ENCODE measurements at regions not wholly inside any gene's neighbourhood (a gene's known extent, or its start where the extent isn't known, plus 50 kb on each side); places are given as distances from the start of the nearest gene placed in this dataset.

DNA sequence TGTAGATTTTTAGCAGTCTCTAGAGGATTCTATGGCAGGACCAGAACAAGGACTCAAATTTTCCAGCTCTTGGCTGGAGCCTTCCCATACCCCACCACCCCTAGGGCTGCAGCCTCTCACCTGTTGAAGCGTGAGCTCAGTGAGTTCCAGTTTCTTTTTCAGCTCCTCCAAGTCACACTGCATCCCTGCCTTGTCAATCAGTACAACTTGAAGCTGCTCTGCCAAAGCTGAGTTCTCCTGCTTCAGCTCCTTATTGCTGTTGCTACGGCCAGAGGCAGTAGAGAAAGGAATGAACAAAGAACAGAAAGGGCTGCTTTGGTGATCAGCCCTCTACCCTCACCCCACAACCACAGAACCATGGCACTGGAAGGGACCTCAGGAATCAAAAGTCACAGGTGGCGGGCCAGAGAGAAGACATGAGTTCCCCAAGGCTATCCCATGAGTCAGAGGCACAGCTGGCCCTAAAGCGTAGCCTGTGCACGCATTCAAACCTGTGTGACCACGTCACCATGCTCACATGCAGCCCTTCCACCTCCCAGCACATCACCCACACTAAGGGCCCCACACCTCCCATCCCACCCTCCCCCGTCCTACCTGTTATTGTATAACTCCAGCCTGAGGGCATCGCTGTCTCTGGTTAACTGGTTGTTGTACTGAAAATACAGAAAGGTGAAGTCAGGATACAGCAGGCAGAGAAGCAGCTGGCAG, 83.3 kb upstream of the C2CD4B start:
- ChIA-PET POLR2A (no interaction called here), CTCF (interaction anchor here (0.6 to 1.4 kb wide), 3 partner anchors 11 to 337 kb away, joined by 3 to 5 read pairs (median 4); no protein-coding TSS in a partner anchor)
- no peak overlapping the region for H3K4me3 ChIP-seq (ENCODE audit: low read depth, low read length)
- no peak for DNase-seq (ENCODE audit: low read depth)
- H3K36me3 ChIP-seq (ENCODE audit: control insufficient read depth, insufficient read depth, low read length): no peaks in the 10 kb centered on the region
- H3K27me3 ChIP-seq (ENCODE audit: control insufficient read depth, insufficient read depth, low read length): peaks cover 4% of the 10 kb centered on the region; the same call in 1 of the 2 replicates
- TF ChIP-seq, protein P1, sequence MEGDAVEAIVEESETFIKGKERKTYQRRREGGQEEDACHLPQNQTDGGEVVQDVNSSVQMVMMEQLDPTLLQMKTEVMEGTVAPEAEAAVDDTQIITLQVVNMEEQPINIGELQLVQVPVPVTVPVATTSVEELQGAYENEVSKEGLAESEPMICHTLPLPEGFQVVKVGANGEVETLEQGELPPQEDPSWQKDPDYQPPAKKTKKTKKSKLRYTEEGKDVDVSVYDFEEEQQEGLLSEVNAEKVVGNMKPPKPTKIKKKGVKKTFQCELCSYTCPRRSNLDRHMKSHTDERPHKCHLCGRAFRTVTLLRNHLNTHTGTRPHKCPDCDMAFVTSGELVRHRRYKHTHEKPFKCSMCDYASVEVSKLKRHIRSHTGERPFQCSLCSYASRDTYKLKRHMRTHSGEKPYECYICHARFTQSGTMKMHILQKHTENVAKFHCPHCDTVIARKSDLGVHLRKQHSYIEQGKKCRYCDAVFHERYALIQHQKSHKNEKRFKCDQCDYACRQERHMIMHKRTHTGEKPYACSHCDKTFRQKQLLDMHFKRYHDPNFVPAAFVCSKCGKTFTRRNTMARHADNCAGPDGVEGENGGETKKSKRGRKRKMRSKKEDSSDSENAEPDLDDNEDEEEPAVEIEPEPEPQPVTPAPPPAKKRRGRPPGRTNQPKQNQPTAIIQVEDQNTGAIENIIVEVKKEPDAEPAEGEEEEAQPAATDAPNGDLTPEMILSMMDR (IDR thresholded peaks at IDR 0.05; ENCODE audit: insufficient read depth, low read depth, low read length): no peak

DNA sequence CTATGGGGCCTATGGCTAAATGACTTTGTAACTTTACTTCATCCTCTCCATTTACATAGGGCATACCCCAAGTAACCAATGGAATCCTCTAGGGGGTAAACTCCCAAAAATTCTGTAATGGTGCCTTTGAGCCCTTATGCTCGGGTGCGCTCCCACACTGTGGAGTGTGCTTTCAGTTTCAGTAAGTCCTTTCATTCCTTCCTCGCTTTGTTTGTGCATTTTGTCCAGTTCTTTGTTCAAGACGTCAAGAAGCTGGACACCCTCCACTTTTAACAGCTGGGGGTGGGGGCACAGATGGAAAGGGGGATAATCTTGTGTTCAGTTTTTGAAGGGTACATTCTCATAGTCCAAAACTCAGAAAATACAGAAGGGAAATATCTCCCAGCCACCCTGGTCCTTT, 84.4 kb upstream of the C2CD4B start:
- Histone ChIP-seq H3K27me3 (ENCODE audit: control insufficient read depth, insufficient read depth, low read length) (peaks cover 7% of the 10 kb centered on the region), H3K4me3 (ENCODE audit: low read depth, low read length) (no peak overlapping the region), H3K36me3 (ENCODE audit: control insufficient read depth, insufficient read depth, low read length) (no peaks in the 10 kb centered on the region)
- ChIA-PET POLR2A (no interaction called here), CTCF (interaction anchor here (0.9 to 1.4 kb wide), 2 partner anchors 12 kb away, joined by 3 to 4 read pairs; no protein-coding TSS in a partner anchor)
- TF ChIP-seq, protein P1 (IDR thresholded peaks at IDR 0.05; ENCODE audit: insufficient read depth, low read depth, low read length): no peak
- DNase-seq (ENCODE audit: low read depth): no peak

DNA sequence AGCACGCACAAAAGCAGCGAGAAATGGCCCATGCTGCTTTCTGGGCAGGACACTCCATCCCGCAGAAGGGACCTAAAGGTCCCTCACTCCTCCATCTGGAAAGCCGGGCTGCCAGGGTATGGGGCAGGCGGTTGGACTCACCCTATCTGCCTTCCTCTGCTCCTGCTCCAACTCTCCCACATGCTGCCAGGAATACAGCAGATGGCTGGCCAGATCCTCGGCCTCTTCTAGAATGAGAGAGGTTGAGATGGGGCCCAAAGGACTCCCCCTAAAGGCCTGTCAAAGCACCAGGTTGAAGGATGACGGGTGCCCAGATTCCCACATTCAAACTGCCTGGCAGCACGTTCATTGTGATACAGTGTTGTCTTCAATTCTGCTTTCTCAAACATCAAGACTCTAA, 85.1 kb upstream of the C2CD4B start:
- no peaks in the 10 kb centered on the region for H3K36me3 ChIP-seq (ENCODE audit: control insufficient read depth, insufficient read depth, low read length)
- no peak overlapping the region for H3K4me3 ChIP-seq (ENCODE audit: low read depth, low read length)
- POLR2A ChIA-PET: no interaction called here
- no peak for DNase-seq (ENCODE audit: low read depth)
- TF ChIP-seq, protein P1 (IDR thresholded peaks at IDR 0.05; ENCODE audit: insufficient read depth, low read depth, low read length): no peak
- CTCF ChIA-PET: interaction anchor here (1.4 kb wide), 1 partner anchor 12 kb away, joined by 3 read pairs; no protein-coding TSS in a partner anchor
- peaks cover 7% of the 10 kb centered on the region for H3K27me3 ChIP-seq (ENCODE audit: control insufficient read depth, insufficient read depth, low read length)

DNA sequence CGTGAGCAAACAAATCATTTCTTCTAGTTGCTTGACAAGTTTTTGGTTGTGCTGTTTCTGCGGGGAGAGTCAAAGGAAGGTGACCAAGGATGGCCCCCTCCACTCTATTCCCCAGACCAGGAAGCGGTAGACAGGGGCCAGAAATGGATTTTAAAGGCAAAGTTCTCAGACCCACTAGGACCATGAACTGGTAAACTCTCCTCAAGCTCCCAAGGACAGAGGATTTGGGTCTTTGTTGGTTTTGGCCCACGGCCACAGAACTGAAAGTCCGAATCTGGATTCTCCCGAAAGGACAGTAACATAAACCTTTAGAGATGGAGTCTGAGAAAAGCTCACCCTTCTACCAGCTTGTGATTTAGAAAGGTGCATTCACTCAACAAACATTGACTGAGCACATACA, 85.9 kb upstream of the C2CD4B start:
- no peak for DNase-seq (ENCODE audit: low read depth)
- peaks cover 7% of the 10 kb centered on the region for H3K27me3 ChIP-seq (ENCODE audit: control insufficient read depth, insufficient read depth, low read length)
- TF ChIP-seq, protein P1 (IDR thresholded peaks at IDR 0.05; ENCODE audit: insufficient read depth, low read depth, low read length): no peak
- no peaks in the 10 kb centered on the region for H3K36me3 ChIP-seq (ENCODE audit: control insufficient read depth, insufficient read depth, low read length)
- ChIA-PET POLR2A (no interaction called here), CTCF (no interaction called here)
- no peak overlapping the region for H3K4me3 ChIP-seq (ENCODE audit: low read depth, low read length)

DNA sequence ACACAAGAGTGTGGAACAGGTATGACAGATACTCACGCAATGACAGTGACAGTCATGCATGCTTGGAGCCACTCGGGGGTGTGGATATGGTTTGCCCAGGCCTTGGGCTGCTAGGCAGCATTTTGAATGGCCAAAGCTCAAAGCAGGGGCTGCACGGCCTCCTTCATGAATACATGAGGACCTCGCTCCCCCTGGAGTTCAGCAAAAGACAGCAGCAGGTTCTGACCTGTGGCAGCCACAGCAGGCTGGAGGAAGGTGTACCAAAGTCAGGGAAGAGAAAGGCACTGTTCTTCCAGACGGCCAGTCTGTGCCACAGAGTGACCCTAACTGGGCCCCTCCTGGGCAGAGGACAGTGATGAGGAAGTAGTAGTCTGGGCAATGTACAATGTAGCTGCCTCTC, 88.2 kb upstream of the C2CD4B start:
- peaks cover 7% of the 10 kb centered on the region for H3K27me3 ChIP-seq (ENCODE audit: control insufficient read depth, insufficient read depth, low read length)
- H3K4me3 ChIP-seq (ENCODE audit: low read depth, low read length): no peak overlapping the region
- DNase-seq (ENCODE audit: low read depth): no peak
- TF ChIP-seq, protein P1 (IDR thresholded peaks at IDR 0.05; ENCODE audit: insufficient read depth, low read depth, low read length): no peak
- POLR2A ChIA-PET: no interaction called here
- no peaks in the 10 kb centered on the region for H3K36me3 ChIP-seq (ENCODE audit: control insufficient read depth, insufficient read depth, low read length)
- CTCF ChIA-PET: interaction anchor here (0.8 to 2.2 kb wide), 9 partner anchors 9 to 118 kb away, joined by 3 to 15 read pairs (median 6); no protein-coding TSS in a partner anchor
